ENCODE measurements at regions not wholly inside any gene's neighbourhood (a gene's known extent, or its start where the extent isn't known, plus 50 kb on each side); places are given as distances from the start of the nearest gene placed in this dataset.

DNA sequence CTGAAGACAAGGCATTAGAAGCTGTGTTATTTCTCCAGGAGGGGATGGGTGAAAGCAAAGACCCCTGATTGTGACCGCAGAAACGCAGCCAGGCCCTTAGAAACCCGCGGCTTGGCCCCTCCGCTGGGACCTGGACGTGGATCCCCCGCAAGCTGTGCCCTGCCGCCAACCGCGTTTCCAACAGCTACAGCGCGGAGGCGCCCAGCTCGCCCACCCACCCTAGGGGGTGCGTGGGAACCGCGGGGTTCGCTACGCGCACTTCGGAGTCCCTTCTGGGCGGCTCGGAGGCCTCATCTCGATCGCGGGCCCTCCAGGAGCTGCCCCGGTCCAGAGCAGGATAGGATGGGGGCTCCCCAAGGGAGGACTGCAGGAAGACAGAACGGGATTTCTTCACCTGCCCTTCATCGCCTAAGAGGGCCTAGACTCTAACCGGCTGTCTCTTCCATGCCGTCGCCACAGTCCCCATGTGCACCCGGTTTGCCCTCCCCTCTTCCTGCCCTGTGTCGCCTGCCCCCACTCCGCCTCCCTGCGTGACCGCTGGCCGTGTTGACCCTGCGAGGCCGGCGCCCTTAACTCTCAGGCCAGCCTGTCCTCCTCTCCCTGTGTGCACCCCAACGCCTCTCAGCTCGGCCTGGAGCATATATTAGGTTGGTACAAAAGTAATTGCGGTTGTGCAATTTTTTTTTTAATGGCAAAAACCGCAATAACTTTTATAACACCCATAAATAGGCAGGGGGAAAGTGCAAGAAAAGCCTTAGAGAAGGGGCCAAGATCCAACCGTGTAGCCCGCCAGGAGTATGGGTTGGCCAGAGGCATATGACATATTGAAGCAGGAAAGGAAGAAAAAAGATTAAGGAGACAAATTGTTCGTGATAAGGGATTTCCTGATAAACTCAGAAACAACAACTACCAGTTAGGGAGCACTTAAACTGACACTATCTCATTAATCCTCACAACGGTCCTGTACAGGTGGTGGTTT is 68.1 kb upstream of the FREM1 start:
- DNase-seq (ENCODE audit: low spot score): no peak
- intact Hi-C loops (cut with DNase I): no loop called here

- no peak for DNase-seq (ENCODE audit: low spot score)
- intact Hi-C loops (cut with DNase I): no loop called here
These were observed 57.5 kb upstream of the FREM1 start for GRCh38 chr9:14967450-14968321.

DNA sequence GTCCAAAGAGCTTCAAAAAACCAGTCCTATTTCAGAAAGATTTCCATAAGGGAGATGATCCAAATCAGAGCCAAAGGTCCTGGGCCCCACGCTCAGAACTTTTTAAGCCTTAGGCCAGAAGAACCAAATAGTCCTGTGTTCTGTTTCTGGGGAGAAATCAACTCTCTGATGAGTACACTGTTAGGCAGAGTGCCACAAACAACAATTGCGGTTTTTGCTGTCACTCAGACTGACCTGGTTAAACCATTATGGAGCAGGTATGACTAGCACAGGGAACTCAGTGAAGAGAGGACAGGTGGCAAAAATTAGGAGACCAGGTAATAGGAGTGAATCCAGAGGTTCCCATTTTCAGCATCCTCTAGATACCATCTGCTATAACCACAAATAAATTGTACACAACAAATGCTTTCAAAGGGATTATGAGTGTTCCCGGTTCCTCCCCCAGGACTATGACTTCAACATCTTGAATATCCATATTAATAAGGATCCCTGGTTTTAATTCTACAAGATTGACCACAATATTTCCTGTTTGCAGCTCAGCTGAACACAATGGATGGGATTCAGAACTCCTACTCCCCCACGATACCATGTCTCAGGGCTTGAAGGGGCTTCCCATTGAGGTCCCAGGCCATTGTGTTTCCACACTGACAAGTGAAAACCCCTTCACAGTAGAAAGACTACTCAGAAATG is 52.1 kb upstream of the FREM1 start:
- DNase-seq (ENCODE audit: low spot score): no peak
- intact Hi-C loops (cut with DNase I): no loop called here

DNA sequence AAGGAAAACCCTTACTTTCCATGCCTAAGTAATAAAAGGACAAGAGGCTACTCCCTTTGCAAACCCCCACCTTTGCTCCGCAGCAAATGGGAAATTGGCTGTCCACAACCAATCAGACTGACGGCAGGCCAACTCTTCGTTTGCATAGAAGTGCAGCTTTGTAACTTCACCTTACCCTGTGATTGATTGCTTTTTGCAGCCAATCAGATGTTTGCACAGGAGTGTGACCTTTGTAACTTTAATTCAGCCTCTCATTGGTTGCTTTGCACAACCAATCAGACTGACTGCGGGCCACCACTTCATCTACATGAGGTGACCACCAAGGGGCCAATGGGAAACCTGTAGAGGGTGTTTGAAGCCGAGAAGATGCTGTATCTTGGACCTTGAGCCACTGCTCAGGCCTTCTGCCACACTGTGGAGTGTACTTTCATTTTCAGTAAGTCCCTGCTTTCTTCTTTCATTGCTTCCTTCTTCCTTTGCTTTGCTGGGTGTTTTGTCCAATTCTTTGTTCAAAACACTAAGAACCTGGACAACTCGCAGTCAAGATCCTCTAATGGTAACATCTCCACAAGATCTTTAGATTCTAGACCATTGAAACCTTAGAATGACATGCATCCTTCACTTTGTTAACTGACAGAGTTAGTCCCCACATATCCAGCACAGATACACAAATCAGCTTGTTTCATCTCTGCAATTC is 51.3 kb upstream of the FREM1 start:
- intact Hi-C loops (cut with DNase I): no loop called here

GRCh38 chr9:14960881-14961280 is 50.7 kb upstream of the FREM1 start:
- intact Hi-C loops (cut with DNase I): no loop called here
- no peak for DNase-seq (ENCODE audit: low spot score)

More for the DNA sequence above, 51.3 kb upstream of the FREM1 start:
- DNase-seq (ENCODE audit: low spot score): no peak
